ENCODE measurements at regions not wholly inside any gene's neighbourhood (a gene's known extent, or its start where the extent isn't known, plus 50 kb on each side); places are given as distances from the start of the nearest gene placed in this dataset.

DNA sequence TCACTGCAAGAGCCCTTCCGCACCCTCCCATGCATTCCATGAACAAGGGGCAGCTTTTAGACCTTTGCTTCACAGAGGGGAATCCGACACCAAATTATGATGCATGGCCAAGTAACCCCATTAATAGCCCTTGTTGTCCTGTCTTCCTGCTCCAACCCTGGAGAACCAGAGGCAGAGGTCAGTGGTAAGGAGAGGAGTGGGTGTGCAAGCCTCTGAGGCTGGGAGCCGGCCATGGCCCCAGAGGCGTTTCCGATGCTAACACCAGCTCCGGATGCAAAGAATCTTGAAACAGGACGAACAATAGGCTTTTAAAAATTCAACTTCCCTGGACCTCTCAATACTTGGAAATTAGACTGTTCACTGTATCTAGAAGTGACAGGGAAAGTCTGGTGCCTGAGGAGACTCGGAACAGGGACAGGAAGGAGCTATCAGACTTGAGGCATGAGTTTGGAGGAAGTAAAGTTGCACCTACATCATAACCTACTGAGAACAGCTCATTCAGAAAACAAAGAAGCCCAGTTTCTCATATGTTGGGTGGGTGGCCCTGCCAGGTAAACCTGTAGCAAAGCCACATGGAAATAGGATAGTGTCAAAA is 101.2 kb upstream of the ERG start:
- TF ChIP-seq, protein P1, sequence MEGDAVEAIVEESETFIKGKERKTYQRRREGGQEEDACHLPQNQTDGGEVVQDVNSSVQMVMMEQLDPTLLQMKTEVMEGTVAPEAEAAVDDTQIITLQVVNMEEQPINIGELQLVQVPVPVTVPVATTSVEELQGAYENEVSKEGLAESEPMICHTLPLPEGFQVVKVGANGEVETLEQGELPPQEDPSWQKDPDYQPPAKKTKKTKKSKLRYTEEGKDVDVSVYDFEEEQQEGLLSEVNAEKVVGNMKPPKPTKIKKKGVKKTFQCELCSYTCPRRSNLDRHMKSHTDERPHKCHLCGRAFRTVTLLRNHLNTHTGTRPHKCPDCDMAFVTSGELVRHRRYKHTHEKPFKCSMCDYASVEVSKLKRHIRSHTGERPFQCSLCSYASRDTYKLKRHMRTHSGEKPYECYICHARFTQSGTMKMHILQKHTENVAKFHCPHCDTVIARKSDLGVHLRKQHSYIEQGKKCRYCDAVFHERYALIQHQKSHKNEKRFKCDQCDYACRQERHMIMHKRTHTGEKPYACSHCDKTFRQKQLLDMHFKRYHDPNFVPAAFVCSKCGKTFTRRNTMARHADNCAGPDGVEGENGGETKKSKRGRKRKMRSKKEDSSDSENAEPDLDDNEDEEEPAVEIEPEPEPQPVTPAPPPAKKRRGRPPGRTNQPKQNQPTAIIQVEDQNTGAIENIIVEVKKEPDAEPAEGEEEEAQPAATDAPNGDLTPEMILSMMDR (IDR thresholded peaks at IDR 0.05), result no peak
- no peak for TF ChIP-seq POLR2A (IDR thresholded peaks at IDR 0.05)
